Activated B cell treated with CpG ODN at 0.5 μM for 24 hours (primary cell): ENCODE measurements at regions not wholly inside any gene's neighbourhood (a gene's known extent, or its start where the extent isn't known, plus 50 kb on each side); places are given as distances from the start of the nearest gene placed in this dataset.

Source experiments
- ATAC-seq: fragments of 200-7000 bp; cut with Tn5 transposase; one replicate; pipeline ENCODE4 v1.10.0; 2021; ENCODE audit warnings: low read depth, mild to moderate bottlenecking, moderate library complexity
- CTCF ChIA-PET: fragments of 350-600 bp; sonication (Branson Sonifier 250); formaldehyde crosslinking; loops from one replicate; lab custom pipeline; 2021; ENCODE audit warnings: antibody characterized with exemption; lab: Charles Lee
- POLR2A ChIA-PET: fragments of 350-600 bp; sonication (Branson Sonifier 250); formaldehyde crosslinking; loops from one replicate; lab custom pipeline; 2021; ENCODE audit warnings: antibody characterized with exemption; lab: Charles Lee
- DNase-seq: peaks from one replicate; pipeline ENCODE4 v3.0.0; 2022
- H3K27ac Mint-ChIP-seq: one replicate; pipeline ENCODE4 v1.8.0; 2020; ENCODE audit warnings: mixed read lengths
- H3K27me3 Mint-ChIP-seq: one replicate; pipeline ENCODE4 v1.8.0; 2021; ENCODE audit warnings: mixed read lengths
- H3K36me3 Mint-ChIP-seq: one replicate; pipeline ENCODE4 v1.8.0; 2021; ENCODE audit warnings: low read depth, mixed read lengths
- H3K4me1 Mint-ChIP-seq: one replicate; pipeline ENCODE4 v1.8.0; 2021; ENCODE audit warnings: mixed read lengths
- H3K4me3 Mint-ChIP-seq: one replicate; pipeline ENCODE4 v1.8.0; 2020; ENCODE audit warnings: mild to moderate bottlenecking, mixed read lengths
- H3K9me3 Mint-ChIP-seq: one replicate; pipeline ENCODE4 v1.8.0; 2020; ENCODE audit warnings: mixed read lengths
- CTCF ChIP-seq: fragments of 200-600 bp; IDR thresholded peaks from one replicate; pipeline ENCODE4 v1.8.0; 2022; ENCODE audit warnings: antibody characterized with exemption, mild to moderate bottlenecking
- intact Hi-C: fragments of 100-400 bp; cut with micrococcal nuclease; formaldehyde crosslinking; loops from one replicate; pipeline ENCODE4 v1.15.1; 2024

- POLR2A ChIA-PET, result no interaction called here
- H3K4me1 Mint-ChIP-seq, result no peaks in the 10 kb centered on the region
- intact Hi-C loops, result no loop called here
- no peak for DNase-seq
- CTCF ChIA-PET, result no interaction called here
- H3K27ac Mint-ChIP-seq, result no peak overlapping the region
- H3K36me3 Mint-ChIP-seq, result no peaks in the 10 kb centered on the region
- TF ChIP-seq CTCF, result no peak
- no peak overlapping the region for H3K4me3 Mint-ChIP-seq
- ATAC-seq, result no peak
- H3K27me3 Mint-ChIP-seq, result no peaks in the 10 kb centered on the region
- H3K9me3 Mint-ChIP-seq, result no peaks in the 10 kb centered on the region
These were observed 165.0 kb downstream of the BAMBI start for GRCh38 chr10:28842321-28842720.

GRCh38 chr10:28845009-28845682 is 167.8 kb downstream of the BAMBI start:
- Mint-ChIP-seq H3K4me1 (no peaks in the 10 kb centered on the region), H3K27ac (no peak overlapping the region), H3K4me3 (no peak overlapping the region), H3K27me3 (no peaks in the 10 kb centered on the region), H3K36me3 (no peaks in the 10 kb centered on the region), H3K9me3 (no peaks in the 10 kb centered on the region)
- TF ChIP-seq CTCF, result no peak
- ChIA-PET POLR2A (no interaction called here), CTCF (no interaction called here)
- intact Hi-C loops, result no loop called here
- no peak for DNase-seq
- ATAC-seq, result no peak

GRCh38 chr10:28849309-28849708 is 172.0 kb downstream of the BAMBI start:
- Mint-ChIP-seq H3K27ac (no peak overlapping the region), H3K4me1 (no peaks in the 10 kb centered on the region), H3K36me3 (no peaks in the 10 kb centered on the region), H3K27me3 (no peaks in the 10 kb centered on the region), H3K9me3 (no peaks in the 10 kb centered on the region), H3K4me3 (no peak overlapping the region)
- DNase-seq (no peak), ATAC-seq (no peak)
- ChIA-PET CTCF (no interaction called here), POLR2A (no interaction called here)
- no peak for TF ChIP-seq CTCF
- intact Hi-C loops, result no loop called here

- POLR2A ChIA-PET, result no interaction called here
- Mint-ChIP-seq H3K4me3 (no peak overlapping the region), H3K4me1 (no peaks in the 10 kb centered on the region), H3K27me3 (no peaks in the 10 kb centered on the region), H3K36me3 (no peaks in the 10 kb centered on the region), H3K27ac (no peak overlapping the region), H3K9me3 (no peaks in the 10 kb centered on the region)
- CTCF ChIA-PET, result no interaction called here
- intact Hi-C loops, result no loop called here
- no peak for TF ChIP-seq CTCF
- ATAC-seq, result no peak
- no peak for DNase-seq
These were observed 172.5 kb downstream of the BAMBI start for GRCh38 chr10:28849821-28850220.

- H3K9me3 Mint-ChIP-seq, result no peaks in the 10 kb centered on the region
- no peak for DNase-seq
- TF ChIP-seq CTCF, result no peak
- no peaks in the 10 kb centered on the region for H3K27me3 Mint-ChIP-seq
- ChIA-PET POLR2A (no interaction called here), CTCF (no interaction called here)
- H3K27ac Mint-ChIP-seq, result no peak overlapping the region
- no peaks in the 10 kb centered on the region for H3K36me3 Mint-ChIP-seq
- H3K4me1 Mint-ChIP-seq, result no peaks in the 10 kb centered on the region
- ATAC-seq, result no peak
- intact Hi-C loops, result no loop called here
- H3K4me3 Mint-ChIP-seq, result no peak overlapping the region
These were observed 173.5 kb downstream of the BAMBI start for GRCh38 chr10:28850784-28851183.
